ENCODE measurements at regions not wholly inside any gene's neighbourhood (a gene's known extent, or its start where the extent isn't known, plus 50 kb on each side); places are given as distances from the start of the nearest gene placed in this dataset.
A peak's percentile ranks its signal among the peaks of the same experiment; 100 is the strongest.

DNA sequence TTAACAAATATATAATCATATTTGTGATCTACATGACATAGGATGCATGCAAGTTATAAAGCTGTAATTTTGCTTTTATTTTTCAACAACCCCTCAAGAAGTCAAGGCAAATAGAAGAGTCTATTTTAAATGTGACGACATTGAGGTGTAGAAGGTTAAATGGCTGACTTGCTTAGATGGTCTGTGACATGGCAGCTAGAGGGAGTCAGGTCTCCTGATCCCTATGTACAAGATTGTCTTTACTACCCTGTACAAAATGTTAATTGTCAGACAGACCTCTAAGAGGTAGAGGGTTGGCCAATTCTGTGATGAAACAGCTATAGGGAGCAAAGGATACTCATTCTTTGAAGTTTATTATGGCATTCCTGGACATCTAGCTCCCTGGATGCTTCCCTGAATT is 380.9 kb upstream of the MEF2C start:
- no peaks in the 10 kb centered on the region for H3K27me3 ChIP-seq (replicated peaks; ENCODE audit: control insufficient read depth, insufficient read depth, low read length)
- DNase-seq (ENCODE audit: extremely low read depth, insufficient read length) = no peak
- H3K4me3 ChIP-seq (replicated peaks; ENCODE audit: low read depth, low read length) = no peak overlapping the region
- no peaks in the 10 kb centered on the region for H3K36me3 ChIP-seq (ENCODE audit: control insufficient read depth, insufficient read depth, low read length)
- TF ChIP-seq, protein P1, sequence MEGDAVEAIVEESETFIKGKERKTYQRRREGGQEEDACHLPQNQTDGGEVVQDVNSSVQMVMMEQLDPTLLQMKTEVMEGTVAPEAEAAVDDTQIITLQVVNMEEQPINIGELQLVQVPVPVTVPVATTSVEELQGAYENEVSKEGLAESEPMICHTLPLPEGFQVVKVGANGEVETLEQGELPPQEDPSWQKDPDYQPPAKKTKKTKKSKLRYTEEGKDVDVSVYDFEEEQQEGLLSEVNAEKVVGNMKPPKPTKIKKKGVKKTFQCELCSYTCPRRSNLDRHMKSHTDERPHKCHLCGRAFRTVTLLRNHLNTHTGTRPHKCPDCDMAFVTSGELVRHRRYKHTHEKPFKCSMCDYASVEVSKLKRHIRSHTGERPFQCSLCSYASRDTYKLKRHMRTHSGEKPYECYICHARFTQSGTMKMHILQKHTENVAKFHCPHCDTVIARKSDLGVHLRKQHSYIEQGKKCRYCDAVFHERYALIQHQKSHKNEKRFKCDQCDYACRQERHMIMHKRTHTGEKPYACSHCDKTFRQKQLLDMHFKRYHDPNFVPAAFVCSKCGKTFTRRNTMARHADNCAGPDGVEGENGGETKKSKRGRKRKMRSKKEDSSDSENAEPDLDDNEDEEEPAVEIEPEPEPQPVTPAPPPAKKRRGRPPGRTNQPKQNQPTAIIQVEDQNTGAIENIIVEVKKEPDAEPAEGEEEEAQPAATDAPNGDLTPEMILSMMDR (IDR thresholded peaks at IDR 0.05; ENCODE audit: insufficient read depth, low read length, poor library complexity, severe bottlenecking) = peak; percentile 14

DNA sequence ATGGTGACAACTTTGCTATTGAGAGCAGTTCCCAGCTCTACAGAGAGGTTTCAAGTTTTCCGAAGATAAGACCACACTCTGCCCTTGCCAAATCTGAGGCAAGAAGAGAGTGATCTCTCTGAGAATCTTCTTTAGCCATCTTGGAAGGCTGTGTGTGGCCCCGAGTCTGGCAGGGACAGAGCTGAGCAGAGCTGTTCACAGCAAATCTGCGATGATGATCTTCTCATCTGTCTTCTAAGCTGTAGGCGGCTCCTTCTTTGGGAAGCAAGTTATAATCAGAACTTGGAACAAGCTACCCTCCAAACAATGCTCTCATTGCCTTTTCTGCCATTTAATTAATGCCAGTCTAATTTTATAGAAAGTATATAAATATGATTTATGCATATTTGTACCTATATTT is 379.0 kb upstream of the MEF2C start:
- TF ChIP-seq, protein P1 (IDR thresholded peaks at IDR 0.05; ENCODE audit: insufficient read depth, low read length, poor library complexity, severe bottlenecking) = no peak
- Histone ChIP-seq H3K27me3 (replicated peaks; ENCODE audit: control insufficient read depth, insufficient read depth, low read length) (no peaks in the 10 kb centered on the region), H3K36me3 (ENCODE audit: control insufficient read depth, insufficient read depth, low read length) (no peaks in the 10 kb centered on the region), H3K4me3 (replicated peaks; ENCODE audit: low read depth, low read length) (no peak overlapping the region)
- DNase-seq (ENCODE audit: extremely low read depth, insufficient read length) = no peak

DNA sequence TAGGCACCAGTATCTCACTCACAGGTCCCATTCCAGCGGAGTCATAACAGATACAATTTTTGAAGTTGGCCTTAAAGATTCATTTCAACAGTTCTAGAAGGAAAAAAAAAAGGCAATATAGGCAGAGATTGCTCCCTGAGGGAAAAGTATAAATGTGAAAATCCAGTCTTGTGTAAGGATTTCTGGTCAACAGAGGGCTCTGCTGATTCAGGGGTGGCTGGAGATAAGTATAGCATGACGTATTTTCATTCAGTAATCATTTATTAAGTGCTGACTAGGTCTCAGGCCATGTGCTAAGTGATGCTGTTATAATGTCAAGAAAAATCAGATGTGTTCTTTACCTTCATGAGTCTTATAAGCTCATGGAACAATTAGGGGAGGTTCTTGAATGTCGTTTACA is 377.3 kb upstream of the MEF2C start:
- Histone ChIP-seq H3K36me3 (ENCODE audit: control insufficient read depth, insufficient read depth, low read length) (no peaks in the 10 kb centered on the region), H3K27me3 (replicated peaks; ENCODE audit: control insufficient read depth, insufficient read depth, low read length) (no peaks in the 10 kb centered on the region), H3K4me3 (replicated peaks; ENCODE audit: low read depth, low read length) (no peak overlapping the region)
- TF ChIP-seq, protein P1 (IDR thresholded peaks at IDR 0.05; ENCODE audit: insufficient read depth, low read length, poor library complexity, severe bottlenecking) = no peak
- DNase-seq (ENCODE audit: extremely low read depth, insufficient read length) = no peak

DNA sequence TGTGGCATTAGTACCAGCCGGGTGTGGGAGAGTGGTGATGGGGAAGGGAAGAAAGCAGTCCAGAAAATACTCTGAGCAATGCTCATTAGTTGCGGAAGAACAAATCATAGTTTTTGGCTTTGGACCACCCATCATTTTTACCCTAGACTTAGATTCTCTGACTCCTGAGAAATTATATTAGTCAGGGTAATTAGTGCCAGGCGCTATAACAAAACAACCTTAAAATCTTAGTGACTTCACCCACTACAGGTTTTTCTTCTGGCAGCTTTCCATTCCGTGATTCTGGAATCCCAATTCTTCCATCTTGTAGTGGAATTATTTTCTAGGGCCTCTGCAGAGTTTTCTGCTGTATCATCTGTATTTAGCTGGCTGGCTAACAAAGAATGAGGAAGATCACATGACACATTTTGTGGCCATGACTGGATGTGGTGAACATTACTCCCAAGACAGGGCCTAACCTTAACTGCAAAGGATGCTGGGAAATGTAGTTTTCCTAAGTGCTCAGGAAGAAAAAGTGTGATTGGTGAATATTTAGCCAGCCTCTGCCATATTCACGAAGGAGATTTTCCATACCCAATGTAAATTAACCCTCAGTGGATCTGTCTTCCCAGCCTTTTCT is 373.0 kb upstream of the MEF2C start:
- TF ChIP-seq, protein P1 (IDR thresholded peaks at IDR 0.05; ENCODE audit: insufficient read depth, low read length, poor library complexity, severe bottlenecking) = no peak
- no peaks in the 10 kb centered on the region for H3K36me3 ChIP-seq (ENCODE audit: control insufficient read depth, insufficient read depth, low read length)

DNA sequence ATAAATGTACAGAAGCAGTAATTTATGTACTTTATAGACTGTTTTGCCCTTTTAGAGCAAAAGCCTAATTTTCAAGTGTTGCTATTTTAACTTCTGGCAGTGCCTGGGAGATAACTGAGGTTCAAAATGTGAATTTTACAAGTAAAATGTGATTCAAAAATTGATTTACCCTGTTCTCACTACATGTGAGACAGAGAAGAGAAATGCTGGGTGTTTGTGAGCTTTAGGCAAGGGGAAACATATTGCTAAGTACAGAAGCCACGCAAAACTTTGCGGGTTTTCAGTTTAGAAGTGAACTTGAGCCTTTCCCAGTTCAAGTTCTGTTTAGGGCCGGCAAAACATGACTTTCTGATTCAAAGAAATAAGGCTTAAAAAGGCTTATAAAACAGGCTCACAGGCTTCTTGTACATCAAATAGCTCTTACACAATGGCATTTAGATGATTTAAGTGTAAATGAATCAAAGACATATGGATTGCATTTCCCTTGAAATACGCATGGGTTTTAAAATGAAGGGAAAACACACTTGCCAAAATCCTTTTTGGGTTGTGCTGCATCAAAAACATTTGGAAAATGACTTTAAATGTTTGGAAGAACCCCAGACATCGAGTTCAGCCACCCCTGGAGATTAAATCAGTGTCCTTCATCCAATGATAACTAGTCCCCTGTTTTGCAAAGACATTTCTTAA is 370.8 kb upstream of the MEF2C start:
- Histone ChIP-seq H3K4me3 (replicated peaks; ENCODE audit: low read depth, low read length) (no peak overlapping the region), H3K36me3 (ENCODE audit: control insufficient read depth, insufficient read depth, low read length) (no peaks in the 10 kb centered on the region), H3K27me3 (replicated peaks; ENCODE audit: control insufficient read depth, insufficient read depth, low read length) (no peaks in the 10 kb centered on the region)
- DNase-seq (ENCODE audit: extremely low read depth, insufficient read length) = no peak
- TF ChIP-seq, protein P1 (IDR thresholded peaks at IDR 0.05; ENCODE audit: insufficient read depth, low read length, poor library complexity, severe bottlenecking) = no peak

More for the DNA sequence above, 373.0 kb upstream of the MEF2C start:
- Histone ChIP-seq H3K27me3 (replicated peaks; ENCODE audit: control insufficient read depth, insufficient read depth, low read length) (no peaks in the 10 kb centered on the region), H3K4me3 (replicated peaks; ENCODE audit: low read depth, low read length) (no peak overlapping the region)
- no peak for DNase-seq (ENCODE audit: extremely low read depth, insufficient read length)
